ENCODE measurements at regions not wholly inside any gene's neighbourhood (a gene's known extent, or its start where the extent isn't known, plus 50 kb on each side); places are given as distances from the start of the nearest gene placed in this dataset.

DNA sequence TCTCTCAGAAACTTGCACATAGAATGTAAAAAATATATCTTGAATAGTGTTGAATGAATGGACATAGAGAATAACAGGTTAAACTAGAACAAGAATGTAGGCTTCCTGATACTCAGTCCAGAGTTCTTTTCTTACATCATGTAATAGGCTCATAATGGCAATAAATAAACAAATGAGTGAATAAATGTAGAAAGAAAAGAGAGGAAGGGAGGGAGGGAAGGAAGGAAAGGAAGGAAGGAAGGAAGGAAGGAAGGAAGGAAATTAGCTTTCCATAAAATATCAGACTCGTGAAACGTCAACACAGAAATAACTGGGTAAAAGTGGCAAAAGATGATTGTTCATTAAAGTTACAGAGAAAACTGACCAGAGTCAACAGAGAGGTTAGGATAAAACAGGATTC is 2001.0 kb downstream of the LRRC4C start:
- ChIA-PET POLR2A (no interaction called here), RAD21 (ENCODE audit: low non-redundant PET in 1 of 2, low total read pairs in 2 of 2, uncharacterized antibody in 2 of 2, unreplicated experiment in 2 of 2) (no interaction called here), CTCF (no interaction called here)
- Histone ChIP-seq H3K9me2 (ENCODE audit: insufficient read depth) (no peaks in the 10 kb centered on the region), H3K4me3 (replicated peaks in 1 of 2; ENCODE audit: low read depth in 1 of 2, low read length in 2 of 2) (no peak overlapping the region), H3K4me2 (ENCODE audit: low read length) (no peak overlapping the region), H3K36me3 (ENCODE audit: control insufficient read depth in 1 of 2, insufficient read depth in 2 of 2, low read length in 2 of 2) (no peaks in the 10 kb centered on the region), H3K79me2 (ENCODE audit: insufficient read depth, low read length) (no peaks in the 10 kb centered on the region), H3K9me3 (ENCODE audit: control insufficient read depth in 1 of 2, insufficient read depth in 1 of 2, low read depth in 1 of 2, low read length in 2 of 2) (peaks cover 0 to 6% of the 10 kb centered on the region in 2 experiments; a peak in 1 of 4 replicates), H3K9ac (ENCODE audit: low read length) (no peak overlapping the region), H3K27me3 (ENCODE audit: insufficient read depth, low read length) (no peaks in the 10 kb centered on the region), H4K20me1 (ENCODE audit: insufficient read depth) (no peaks in the 10 kb centered on the region), H2AFZ (ENCODE audit: low read depth, low read length, poor library complexity, severe bottlenecking) (no peak overlapping the region), H3K27ac (ENCODE audit: low read depth, low read length) (no peak overlapping the region), H3K4me1 (ENCODE audit: control insufficient read depth in 1 of 2, insufficient read depth in 2 of 2, low read length in 2 of 2) (no peaks in the 10 kb centered on the region)
- intact Hi-C loops (cut with micrococcal nuclease), result no loop called here
- no peak for DNase-seq (ENCODE audit: low read depth, low spot score)
- no TSS peak for BruUV-seq (replicated peaks)
- no peak for ATAC-seq
- TF ChIP-seq SIN3A (IDR thresholded peaks at IDR 0.05; ENCODE audit: low read depth) (no peak), POLR2AphosphoS5 (IDR thresholded peaks at IDR 0.05; ENCODE audit: low read depth, low read length) (no peak), YY1 (IDR thresholded peaks at IDR 0.05; ENCODE audit: extremely low read depth, insufficient replicate concordance, low read depth, low read length) (no peak), SRF (IDR thresholded peaks at IDR 0.05; ENCODE audit: low read depth) (no peak)
- TF ChIP-seq, protein P1, sequence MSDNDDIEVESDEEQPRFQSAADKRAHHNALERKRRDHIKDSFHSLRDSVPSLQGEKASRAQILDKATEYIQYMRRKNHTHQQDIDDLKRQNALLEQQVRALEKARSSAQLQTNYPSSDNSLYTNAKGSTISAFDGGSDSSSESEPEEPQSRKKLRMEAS (IDR thresholded peaks at IDR 0.05), result no peak
- TF ChIP-seq, protein P2, sequence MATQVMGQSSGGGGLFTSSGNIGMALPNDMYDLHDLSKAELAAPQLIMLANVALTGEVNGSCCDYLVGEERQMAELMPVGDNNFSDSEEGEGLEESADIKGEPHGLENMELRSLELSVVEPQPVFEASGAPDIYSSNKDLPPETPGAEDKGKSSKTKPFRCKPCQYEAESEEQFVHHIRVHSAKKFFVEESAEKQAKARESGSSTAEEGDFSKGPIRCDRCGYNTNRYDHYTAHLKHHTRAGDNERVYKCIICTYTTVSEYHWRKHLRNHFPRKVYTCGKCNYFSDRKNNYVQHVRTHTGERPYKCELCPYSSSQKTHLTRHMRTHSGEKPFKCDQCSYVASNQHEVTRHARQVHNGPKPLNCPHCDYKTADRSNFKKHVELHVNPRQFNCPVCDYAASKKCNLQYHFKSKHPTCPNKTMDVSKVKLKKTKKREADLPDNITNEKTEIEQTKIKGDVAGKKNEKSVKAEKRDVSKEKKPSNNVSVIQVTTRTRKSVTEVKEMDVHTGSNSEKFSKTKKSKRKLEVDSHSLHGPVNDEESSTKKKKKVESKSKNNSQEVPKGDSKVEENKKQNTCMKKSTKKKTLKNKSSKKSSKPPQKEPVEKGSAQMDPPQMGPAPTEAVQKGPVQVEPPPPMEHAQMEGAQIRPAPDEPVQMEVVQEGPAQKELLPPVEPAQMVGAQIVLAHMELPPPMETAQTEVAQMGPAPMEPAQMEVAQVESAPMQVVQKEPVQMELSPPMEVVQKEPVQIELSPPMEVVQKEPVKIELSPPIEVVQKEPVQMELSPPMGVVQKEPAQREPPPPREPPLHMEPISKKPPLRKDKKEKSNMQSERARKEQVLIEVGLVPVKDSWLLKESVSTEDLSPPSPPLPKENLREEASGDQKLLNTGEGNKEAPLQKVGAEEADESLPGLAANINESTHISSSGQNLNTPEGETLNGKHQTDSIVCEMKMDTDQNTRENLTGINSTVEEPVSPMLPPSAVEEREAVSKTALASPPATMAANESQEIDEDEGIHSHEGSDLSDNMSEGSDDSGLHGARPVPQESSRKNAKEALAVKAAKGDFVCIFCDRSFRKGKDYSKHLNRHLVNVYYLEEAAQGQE (IDR thresholded peaks at IDR 0.05; ENCODE audit: low read depth), result no peak
